Activated naive CD4-positive, alpha-beta T cell treated with anti-CD3 and anti-CD28 coated beads, Interleukin-2, amount 10 ng/mL, durations not matched to agents 7 days and 5 days (primary cell): ENCODE measurements at regions not wholly inside any gene's neighbourhood (a gene's known extent, or its start where the extent isn't known, plus 50 kb on each side); places are given as distances from the start of the nearest gene placed in this dataset.

Source experiments
- CTCF ChIA-PET: fragments of 350-600 bp; sonication (Branson Sonifier 250); formaldehyde crosslinking; loops from one replicate; lab custom pipeline; 2021; ENCODE audit warnings: antibody characterized with exemption; lab: Charles Lee
- DNase-seq: peaks from one replicate; pipeline ENCODE4 v3.0.0-alpha.2; 2020
- H3K27ac Mint-ChIP-seq: one replicate; pipeline ENCODE4 v1.8.0; 2021; ENCODE audit warnings: mild to moderate bottlenecking, moderate library complexity, mixed read lengths
- H3K27me3 Mint-ChIP-seq: one replicate; pipeline ENCODE4 v1.8.0; 2021; ENCODE audit warnings: mild to moderate bottlenecking, mixed read lengths
- H3K36me3 Mint-ChIP-seq: one replicate; pipeline ENCODE4 v1.8.0; 2021; ENCODE audit warnings: mixed read lengths
- H3K4me1 Mint-ChIP-seq: one replicate; pipeline ENCODE4 v1.8.0; 2021; ENCODE audit warnings: mixed read lengths
- H3K4me3 Mint-ChIP-seq: one replicate; pipeline ENCODE4 v1.8.0; 2021; ENCODE audit warnings: mild to moderate bottlenecking, moderate library complexity, mixed read lengths
- H3K9me3 Mint-ChIP-seq: one replicate; pipeline ENCODE4 v1.8.0; 2021; ENCODE audit warnings: mixed read lengths

DNA sequence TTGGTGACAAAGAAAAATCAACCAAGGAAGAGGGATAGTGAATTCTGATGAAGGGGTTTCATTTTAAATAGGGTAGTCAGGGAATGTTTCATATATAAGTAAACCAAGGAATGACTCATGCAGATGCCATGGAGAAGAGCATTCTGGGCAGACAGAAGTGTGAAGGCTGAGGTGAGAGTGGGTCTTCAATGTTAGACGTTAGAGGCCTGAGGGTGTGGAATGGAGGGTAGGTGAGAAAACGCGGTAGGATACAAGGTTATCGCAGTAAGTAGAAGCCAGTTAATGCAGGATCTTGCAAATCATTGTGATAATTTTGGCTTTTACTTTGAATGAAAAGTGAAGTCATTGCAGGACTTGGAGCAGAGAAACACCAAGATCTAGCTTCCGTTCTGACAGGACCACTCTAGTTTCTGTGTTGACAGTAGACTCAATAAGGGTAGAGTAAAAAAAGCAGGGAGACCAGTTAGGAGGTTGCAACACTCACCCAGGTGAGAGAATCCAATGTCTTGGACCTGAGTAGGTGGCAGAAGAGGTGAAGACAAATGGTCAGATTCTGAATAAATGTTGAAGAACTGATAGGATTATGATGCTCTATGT lies 225.2 kb upstream of the TMTC4 start:
- DNase-seq = no peak
- H3K9me3 Mint-ChIP-seq = no peaks in the 10 kb centered on the region
- no peaks in the 10 kb centered on the region for H3K4me1 Mint-ChIP-seq
- H3K27me3 Mint-ChIP-seq = peaks cover 14% of the 10 kb centered on the region
- H3K36me3 Mint-ChIP-seq = no peaks in the 10 kb centered on the region
- no peak overlapping the region for H3K4me3 Mint-ChIP-seq
- CTCF ChIA-PET = no interaction called here
- H3K27ac Mint-ChIP-seq = no peak overlapping the region

DNA sequence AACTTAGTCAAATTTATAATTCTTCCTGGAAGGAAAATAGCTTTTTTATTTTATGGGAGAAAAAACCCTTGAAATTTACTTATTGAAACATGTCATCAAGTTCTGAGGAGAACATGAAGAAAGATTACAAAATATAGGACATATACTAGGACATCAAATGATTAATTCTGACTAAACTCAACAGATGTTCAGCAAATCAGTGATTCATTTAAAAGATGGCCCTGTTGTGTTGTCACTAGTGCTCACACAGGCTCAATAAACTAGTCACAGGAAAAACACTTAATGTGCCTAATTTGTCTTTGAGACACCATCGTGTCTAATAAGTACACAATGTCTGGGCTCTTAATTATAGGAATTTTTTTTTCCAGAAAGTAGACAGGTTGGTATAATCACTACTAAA lies 223.8 kb upstream of the TMTC4 start:
- H3K36me3 Mint-ChIP-seq = no peaks in the 10 kb centered on the region
- no peak overlapping the region for H3K4me3 Mint-ChIP-seq
- no peak for DNase-seq
- H3K27ac Mint-ChIP-seq = no peak overlapping the region
- H3K9me3 Mint-ChIP-seq = no peaks in the 10 kb centered on the region
- H3K4me1 Mint-ChIP-seq = no peaks in the 10 kb centered on the region
- CTCF ChIA-PET = no interaction called here
- peaks cover 8% of the 10 kb centered on the region for H3K27me3 Mint-ChIP-seq

DNA sequence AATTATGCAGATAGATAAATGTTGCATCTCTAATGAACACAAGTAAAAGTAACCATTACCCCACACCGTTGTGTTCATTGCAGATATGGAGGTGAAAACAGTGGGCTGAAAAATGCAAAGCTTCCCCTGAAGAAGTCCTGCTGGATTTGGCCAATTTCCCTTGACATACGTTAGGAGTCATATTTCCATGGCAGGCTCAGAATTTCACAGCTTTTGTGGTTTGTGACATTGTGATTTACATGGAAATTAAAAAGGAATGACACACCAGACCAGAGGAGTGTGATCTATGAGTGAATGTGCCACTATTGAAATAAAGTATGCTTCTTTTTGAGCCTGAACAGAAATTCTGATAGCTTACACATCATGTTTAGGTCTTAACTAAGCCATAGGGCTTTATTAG lies 221.1 kb upstream of the TMTC4 start:
- peaks cover 8% of the 10 kb centered on the region for H3K27me3 Mint-ChIP-seq
- DNase-seq = no peak
- no peaks in the 10 kb centered on the region for H3K36me3 Mint-ChIP-seq
- CTCF ChIA-PET = no interaction called here
- H3K4me3 Mint-ChIP-seq = no peak overlapping the region
- no peaks in the 10 kb centered on the region for H3K4me1 Mint-ChIP-seq
- H3K9me3 Mint-ChIP-seq = no peaks in the 10 kb centered on the region
- H3K27ac Mint-ChIP-seq = no peak overlapping the region

DNA sequence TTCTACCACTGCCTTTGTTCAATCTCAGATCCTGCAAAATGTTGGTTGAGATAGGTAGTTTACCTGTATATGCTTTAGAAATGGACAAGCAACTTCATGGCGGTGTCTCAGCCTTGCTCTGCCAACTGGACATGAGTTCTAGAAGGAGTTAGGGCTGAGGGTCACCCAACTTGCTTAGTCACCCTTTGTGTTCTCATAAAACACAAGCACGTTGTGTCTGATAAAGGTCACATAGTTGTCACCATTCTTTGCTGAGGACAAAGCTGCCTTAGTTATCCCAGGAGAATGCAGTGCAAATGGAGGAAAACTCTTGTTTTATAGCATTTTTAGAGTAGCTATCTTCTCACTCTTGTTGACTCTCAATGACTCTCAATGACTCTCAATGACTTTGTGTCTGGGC lies 218.4 kb upstream of the TMTC4 start:
- Mint-ChIP-seq H3K9me3 (peaks cover 2% of the 10 kb centered on the region), H3K27ac (no peak overlapping the region), H3K27me3 (peaks cover 4% of the 10 kb centered on the region), H3K4me3 (no peak overlapping the region), H3K36me3 (no peaks in the 10 kb centered on the region), H3K4me1 (no peaks in the 10 kb centered on the region)
- CTCF ChIA-PET = no interaction called here
- no peak for DNase-seq

DNA sequence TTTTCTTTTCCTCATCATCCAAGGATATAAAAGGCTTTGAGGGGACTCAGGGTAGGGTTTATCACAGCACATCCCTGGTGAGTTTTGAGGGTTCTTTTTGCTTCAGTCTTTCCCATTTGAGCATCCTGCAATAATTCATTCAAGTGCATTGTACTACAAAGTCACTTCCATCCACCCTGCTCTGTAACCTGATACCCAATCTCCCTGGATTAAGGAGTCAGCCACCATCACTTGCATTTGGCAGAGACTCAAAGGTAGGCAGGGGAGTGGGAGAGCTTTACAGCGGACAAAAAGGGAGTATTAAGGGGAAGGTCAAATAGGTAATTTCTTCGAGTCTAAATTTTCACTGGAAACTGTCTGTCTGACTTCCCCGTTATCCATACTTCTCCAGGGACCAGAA lies 216.1 kb upstream of the TMTC4 start:
- Mint-ChIP-seq H3K4me3 (no peak overlapping the region), H3K27ac (no peak overlapping the region), H3K27me3 (no peaks in the 10 kb centered on the region), H3K9me3 (peaks cover 2% of the 10 kb centered on the region), H3K4me1 (no peaks in the 10 kb centered on the region), H3K36me3 (no peaks in the 10 kb centered on the region)
- CTCF ChIA-PET = no interaction called here
- DNase-seq = no peak

DNA sequence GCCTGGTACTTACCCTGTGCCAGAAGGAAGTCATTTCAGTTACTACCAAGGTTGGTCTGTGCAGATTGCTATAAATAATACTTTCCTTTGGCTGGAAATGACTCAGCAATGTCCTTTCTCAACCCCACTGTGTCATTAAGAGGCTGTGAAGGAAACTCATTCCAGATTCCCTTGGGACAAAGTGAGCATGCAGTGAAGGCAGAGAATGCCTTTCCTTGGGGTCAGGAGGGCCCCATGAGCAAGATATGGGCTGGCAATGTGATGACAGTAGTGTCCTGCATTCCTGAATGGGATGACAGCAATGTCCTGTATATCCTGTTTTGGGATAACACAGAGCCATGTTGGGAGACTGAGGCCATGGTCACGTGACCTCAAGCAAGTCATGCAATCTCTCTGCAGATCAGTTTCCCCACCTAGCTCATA lies 213.1 kb upstream of the TMTC4 start:
- Mint-ChIP-seq H3K4me1 (no peaks in the 10 kb centered on the region), H3K27me3 (no peaks in the 10 kb centered on the region), H3K4me3 (no peak overlapping the region), H3K27ac (no peak overlapping the region), H3K9me3 (peaks cover 2% of the 10 kb centered on the region), H3K36me3 (no peaks in the 10 kb centered on the region)
- DNase-seq = no peak
- CTCF ChIA-PET = no interaction called here

DNA sequence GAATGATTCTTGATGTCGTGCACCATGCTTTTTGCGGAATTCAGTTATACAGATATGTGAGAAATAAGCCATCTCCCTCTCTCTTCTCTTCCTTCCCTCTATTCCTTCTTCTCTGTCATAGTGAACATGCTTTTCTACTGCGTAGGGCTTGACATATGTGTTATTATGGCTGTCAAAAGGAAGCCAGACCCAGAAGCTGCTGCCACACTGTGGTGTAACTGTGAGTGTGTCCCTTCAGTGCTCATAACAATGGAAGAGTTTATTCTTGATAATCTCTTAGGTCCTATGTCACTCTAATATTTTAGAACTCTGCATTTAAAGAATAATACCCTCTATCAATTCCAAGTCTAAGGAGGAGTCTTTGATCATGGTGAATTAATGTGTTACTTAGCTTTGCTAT lies 208.9 kb upstream of the TMTC4 start:
- Mint-ChIP-seq H3K9me3 (peaks cover 2% of the 10 kb centered on the region), H3K27ac (no peak overlapping the region), H3K4me3 (no peak overlapping the region), H3K27me3 (no peaks in the 10 kb centered on the region), H3K4me1 (no peaks in the 10 kb centered on the region), H3K36me3 (no peaks in the 10 kb centered on the region)
- DNase-seq = no peak
- CTCF ChIA-PET = no interaction called here

DNA sequence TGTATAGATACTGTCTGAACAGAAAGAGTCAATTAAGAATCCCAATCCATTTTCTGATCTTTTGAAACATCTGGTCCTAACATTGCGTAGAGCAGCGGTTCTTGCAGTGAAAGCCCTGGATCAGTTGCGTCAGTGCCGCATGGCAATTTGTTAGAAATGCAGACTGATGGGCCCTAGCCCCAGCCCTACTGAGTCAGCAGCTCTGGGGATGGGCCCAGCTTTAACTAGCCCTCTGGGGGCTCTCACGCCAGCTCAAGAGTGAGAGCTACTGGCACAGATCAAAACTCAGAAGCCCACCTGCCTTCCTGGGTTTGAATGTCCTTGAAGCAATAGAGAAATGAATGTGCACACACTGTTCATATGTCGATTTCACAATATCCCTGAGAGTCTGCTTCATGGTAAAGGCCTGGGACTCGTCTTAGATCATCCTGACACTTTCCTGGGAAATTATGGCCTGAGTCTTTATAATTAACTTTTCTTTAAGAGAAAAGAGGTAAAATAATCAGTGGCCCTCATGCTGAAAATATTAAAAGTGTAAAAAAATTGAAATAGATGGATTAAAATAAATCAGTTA lies 206.8 kb upstream of the TMTC4 start:
- H3K4me3 Mint-ChIP-seq = no peak overlapping the region
- no peaks in the 10 kb centered on the region for H3K27me3 Mint-ChIP-seq
- H3K4me1 Mint-ChIP-seq = no peaks in the 10 kb centered on the region
- no peak overlapping the region for H3K27ac Mint-ChIP-seq
- DNase-seq = no peak
- CTCF ChIA-PET = no interaction called here
- no peaks in the 10 kb centered on the region for H3K9me3 Mint-ChIP-seq
- no peaks in the 10 kb centered on the region for H3K36me3 Mint-ChIP-seq

DNA sequence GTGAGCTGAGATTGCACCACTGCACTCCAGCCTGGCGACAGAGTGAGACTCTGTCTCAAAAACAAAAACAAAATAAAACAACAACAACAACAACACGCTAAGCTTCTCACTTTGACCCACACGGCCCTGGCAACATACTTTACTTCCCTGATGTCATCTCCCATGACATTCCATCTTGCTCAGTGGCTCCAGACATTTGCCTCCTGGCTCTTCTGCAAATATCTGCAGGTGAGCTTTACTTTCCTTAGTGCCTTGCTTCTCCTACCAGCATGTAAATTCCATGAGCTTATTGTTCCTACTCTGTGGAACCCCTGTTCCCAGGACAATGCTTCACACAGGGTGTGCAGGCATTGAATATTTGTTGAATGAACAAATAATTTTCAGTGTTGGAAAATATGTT lies 205.6 kb upstream of the TMTC4 start:
- H3K27me3 Mint-ChIP-seq = no peaks in the 10 kb centered on the region
- CTCF ChIA-PET = no interaction called here
- H3K4me1 Mint-ChIP-seq = no peaks in the 10 kb centered on the region
- H3K27ac Mint-ChIP-seq = no peak overlapping the region
- H3K4me3 Mint-ChIP-seq = no peak overlapping the region
- peaks cover 2% of the 10 kb centered on the region for H3K9me3 Mint-ChIP-seq
- no peaks in the 10 kb centered on the region for H3K36me3 Mint-ChIP-seq
- DNase-seq = no peak

DNA sequence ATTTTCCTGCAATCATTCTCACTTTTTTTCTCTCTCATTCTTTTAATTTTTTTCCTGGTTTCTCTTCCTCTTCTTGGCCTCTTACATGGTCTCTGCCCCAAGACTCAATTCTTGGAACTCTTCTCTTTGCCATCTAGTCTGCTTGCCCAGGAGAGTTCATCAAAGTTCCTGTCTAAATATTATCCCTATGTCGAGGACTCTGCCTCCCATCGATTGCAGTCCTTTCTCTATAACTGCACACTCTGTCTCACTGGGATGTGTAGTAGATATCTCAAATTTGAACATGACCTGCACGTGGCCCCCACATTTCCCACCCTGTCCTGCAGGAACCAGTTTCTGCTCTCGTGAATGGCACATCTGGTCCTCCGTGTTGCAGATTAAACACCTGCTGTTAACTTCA lies 204.7 kb upstream of the TMTC4 start:
- Mint-ChIP-seq H3K36me3 (no peaks in the 10 kb centered on the region), H3K27me3 (no peaks in the 10 kb centered on the region), H3K4me3 (no peak overlapping the region), H3K4me1 (no peaks in the 10 kb centered on the region), H3K9me3 (peaks cover 2% of the 10 kb centered on the region), H3K27ac (no peak overlapping the region)
- no peak for DNase-seq
- CTCF ChIA-PET = no interaction called here

DNA sequence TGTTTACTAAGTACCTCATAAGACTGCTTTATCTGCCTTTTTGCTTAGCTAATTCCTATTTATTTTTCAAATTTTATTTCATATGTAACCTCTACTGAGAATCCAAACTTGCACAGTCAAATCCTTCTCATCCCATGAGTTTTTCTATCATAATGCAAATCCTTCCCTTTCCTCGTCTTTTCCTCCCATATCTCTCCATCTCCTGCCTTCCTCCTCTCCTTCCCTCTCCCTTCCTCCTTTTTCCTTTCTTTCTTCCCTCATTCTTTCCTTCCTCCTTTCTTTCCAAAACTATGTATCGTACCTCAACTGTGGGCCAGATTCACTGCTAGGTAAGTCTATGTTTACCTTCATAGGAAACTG lies 201.4 kb upstream of the TMTC4 start:
- no peak overlapping the region for H3K4me3 Mint-ChIP-seq

DNA sequence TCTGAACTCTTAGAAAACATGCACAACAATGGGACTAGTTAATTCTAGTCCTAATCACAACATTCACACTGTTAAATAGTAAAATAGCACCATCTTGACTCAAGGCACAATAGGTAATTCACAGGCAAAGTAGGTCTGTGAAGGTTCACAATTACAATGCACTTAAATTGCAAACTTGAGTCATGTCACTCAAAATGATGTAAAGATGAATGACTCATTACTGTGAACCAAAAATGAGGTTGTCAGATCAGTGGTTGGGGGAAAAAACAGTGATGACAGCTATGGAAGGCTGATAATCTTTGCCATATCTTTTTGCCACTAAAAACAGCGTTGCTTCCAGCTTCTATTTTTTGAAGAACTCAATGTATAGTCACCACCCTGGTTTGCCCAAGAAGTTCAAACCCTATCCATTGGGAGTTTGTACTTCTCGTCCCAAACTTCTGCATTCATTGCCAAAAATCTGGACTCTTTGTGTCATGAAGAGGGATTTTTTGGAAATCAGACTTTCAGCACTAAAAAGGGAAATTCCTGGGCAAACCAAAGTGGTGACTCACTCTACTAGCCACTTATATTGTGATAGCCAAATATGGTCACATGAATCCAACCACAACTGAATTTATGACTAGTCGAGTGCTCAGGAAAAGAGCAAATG lies 200.9 kb upstream of the TMTC4 start:
- Mint-ChIP-seq H3K36me3 (no peaks in the 10 kb centered on the region), H3K4me3 (no peak overlapping the region), H3K27ac (no peak overlapping the region), H3K4me1 (no peaks in the 10 kb centered on the region), H3K9me3 (peaks cover 2% of the 10 kb centered on the region), H3K27me3 (peaks cover 4% of the 10 kb centered on the region)
- DNase-seq = no peak
- CTCF ChIA-PET = no interaction called here

More for the DNA sequence above, 201.4 kb upstream of the TMTC4 start:
- CTCF ChIA-PET = interaction anchor here (0.8 kb wide), 1 partner anchor 1304 kb away, joined by 3 read pairs; no protein-coding TSS in a partner anchor
- Mint-ChIP-seq H3K27ac (no peak overlapping the region), H3K4me1 (no peaks in the 10 kb centered on the region), H3K9me3 (peaks cover 2% of the 10 kb centered on the region), H3K36me3 (no peaks in the 10 kb centered on the region), H3K27me3 (peaks cover 4% of the 10 kb centered on the region)
- no peak for DNase-seq

DNA sequence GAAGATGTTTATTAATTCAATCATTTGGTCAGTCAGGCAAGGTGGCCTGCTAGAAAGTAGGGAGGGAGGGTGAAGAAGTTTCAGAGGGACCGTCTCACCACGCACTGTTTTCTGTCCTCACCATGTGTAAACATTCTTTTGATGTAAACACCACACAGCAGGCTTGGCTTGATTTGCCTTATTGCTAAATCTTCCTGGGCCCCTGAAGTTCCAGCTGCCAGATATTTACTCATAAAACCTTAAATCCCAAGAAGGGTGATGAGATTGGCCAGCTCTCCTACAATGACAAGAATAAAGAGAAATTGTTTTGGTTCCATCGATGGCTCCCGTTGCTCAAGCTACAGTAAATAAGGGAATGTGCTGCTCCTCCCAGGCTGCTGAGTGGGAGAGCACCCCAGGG lies 198.2 kb upstream of the TMTC4 start:
- CTCF ChIA-PET = no interaction called here
- peaks cover 4% of the 10 kb centered on the region for H3K27me3 Mint-ChIP-seq
- no peaks in the 10 kb centered on the region for H3K4me1 Mint-ChIP-seq
- H3K9me3 Mint-ChIP-seq = peaks cover 2% of the 10 kb centered on the region
- DNase-seq = no peak
- H3K36me3 Mint-ChIP-seq = no peaks in the 10 kb centered on the region
- no peak overlapping the region for H3K27ac Mint-ChIP-seq
- no peak overlapping the region for H3K4me3 Mint-ChIP-seq

DNA sequence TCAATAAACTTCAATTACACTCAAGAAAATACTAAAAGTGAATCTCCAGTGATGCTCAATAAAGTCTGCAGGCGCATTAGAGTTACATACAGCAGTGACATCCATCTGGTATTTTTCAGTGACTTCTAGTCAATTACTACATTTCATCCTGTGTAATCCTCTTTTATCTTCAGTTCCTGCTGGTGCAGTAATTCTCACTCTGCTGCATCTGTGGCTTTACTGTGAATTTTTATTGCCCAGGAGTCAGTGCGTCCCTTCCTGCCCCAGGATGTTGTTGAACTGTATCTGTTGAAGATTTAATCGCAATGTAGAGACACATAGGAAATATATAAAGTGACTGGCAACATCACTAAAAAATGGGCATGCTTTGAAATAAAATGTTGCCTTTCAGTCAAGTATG lies 196.3 kb upstream of the TMTC4 start:
- Mint-ChIP-seq H3K27ac (no peak overlapping the region), H3K36me3 (no peaks in the 10 kb centered on the region), H3K27me3 (peaks cover 4% of the 10 kb centered on the region), H3K4me3 (no peak overlapping the region), H3K9me3 (peaks cover 7% of the 10 kb centered on the region), H3K4me1 (no peaks in the 10 kb centered on the region)
- no peak for DNase-seq
- CTCF ChIA-PET = no interaction called here

DNA sequence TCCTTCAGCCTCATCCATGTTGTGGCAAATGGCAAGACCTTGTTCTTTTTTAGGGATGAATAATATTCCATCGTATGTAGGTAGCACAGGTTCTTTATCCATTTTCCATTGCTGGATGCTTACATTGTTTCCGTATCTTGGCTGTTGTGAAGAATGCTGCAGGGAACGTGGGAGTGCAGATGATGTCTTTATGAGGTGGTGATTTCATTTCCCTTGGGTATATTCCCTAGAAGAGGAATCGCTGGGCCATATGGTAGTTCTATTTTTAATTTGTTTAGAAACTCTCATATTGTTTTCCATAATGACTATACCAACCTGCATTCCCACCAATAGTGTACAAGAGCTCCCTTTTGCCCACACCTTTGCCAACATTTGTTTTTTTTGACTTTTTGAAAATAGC lies 186.3 kb upstream of the TMTC4 start:
- Mint-ChIP-seq H3K4me1 (no peaks in the 10 kb centered on the region), H3K27ac (no peak overlapping the region), H3K36me3 (no peaks in the 10 kb centered on the region), H3K4me3 (no peak overlapping the region), H3K9me3 (no peaks in the 10 kb centered on the region), H3K27me3 (no peaks in the 10 kb centered on the region)
- CTCF ChIA-PET = no interaction called here
- no peak for DNase-seq
